ENCODE measurements at regions not wholly inside any gene's neighbourhood (a gene's known extent, or its start where the extent isn't known, plus 50 kb on each side); places are given as distances from the start of the nearest gene placed in this dataset.

DNA sequence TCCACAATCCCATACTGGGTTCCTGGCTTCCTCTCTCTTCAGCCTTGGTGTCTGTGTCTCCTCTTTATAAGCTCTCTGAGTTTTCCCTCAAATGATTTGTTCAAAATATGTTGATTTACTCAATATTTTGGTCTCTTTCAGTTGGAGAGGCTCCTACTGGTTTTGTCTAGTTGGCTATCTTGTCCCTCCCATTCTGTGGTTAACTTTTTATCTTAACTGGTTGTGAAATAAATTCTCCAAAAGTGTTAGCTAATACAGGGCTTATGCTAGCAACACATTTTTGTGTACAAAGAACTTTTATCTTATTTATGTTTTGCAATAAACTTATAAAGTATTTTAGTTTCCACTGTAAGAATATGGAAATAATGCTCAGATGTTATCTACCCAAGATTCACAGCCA, 200.9 kb downstream of the AASDHPPT start:
- TF ChIP-seq POLR2AphosphoS5 (IDR thresholded peaks at IDR 0.05) (no peak), POLR2A (IDR thresholded peaks at IDR 0.05) (no peak)
- TF ChIP-seq, protein P1, sequence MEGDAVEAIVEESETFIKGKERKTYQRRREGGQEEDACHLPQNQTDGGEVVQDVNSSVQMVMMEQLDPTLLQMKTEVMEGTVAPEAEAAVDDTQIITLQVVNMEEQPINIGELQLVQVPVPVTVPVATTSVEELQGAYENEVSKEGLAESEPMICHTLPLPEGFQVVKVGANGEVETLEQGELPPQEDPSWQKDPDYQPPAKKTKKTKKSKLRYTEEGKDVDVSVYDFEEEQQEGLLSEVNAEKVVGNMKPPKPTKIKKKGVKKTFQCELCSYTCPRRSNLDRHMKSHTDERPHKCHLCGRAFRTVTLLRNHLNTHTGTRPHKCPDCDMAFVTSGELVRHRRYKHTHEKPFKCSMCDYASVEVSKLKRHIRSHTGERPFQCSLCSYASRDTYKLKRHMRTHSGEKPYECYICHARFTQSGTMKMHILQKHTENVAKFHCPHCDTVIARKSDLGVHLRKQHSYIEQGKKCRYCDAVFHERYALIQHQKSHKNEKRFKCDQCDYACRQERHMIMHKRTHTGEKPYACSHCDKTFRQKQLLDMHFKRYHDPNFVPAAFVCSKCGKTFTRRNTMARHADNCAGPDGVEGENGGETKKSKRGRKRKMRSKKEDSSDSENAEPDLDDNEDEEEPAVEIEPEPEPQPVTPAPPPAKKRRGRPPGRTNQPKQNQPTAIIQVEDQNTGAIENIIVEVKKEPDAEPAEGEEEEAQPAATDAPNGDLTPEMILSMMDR (IDR thresholded peaks at IDR 0.05), result no peak

Measured in prostate gland (tissue), 2 donors.